MCF 10A (cell line): ENCODE measurements at regions not wholly inside any gene's neighbourhood (a gene's known extent, or its start where the extent isn't known, plus 50 kb on each side); places are given as distances from the start of the nearest gene placed in this dataset.

Experiments
- BruUV-seq: library from RNA; stranded (reverse); fragments of 400-500 nt; replicated peaks from 2 replicates; lab custom pipeline; 2021; lab: Mats Ljungman, UMichigan
- CTCF ChIA-PET: fragments of 300-600 bp; sonication (Branson Sonifier 250); formaldehyde crosslinking; extraction: SDS; loops from one replicate; lab custom pipeline; 2021; ENCODE audit warnings: antibody characterized with exemption, inconsistent platforms; lab: Yijun Ruan, JAX
- POLR2A ChIA-PET: fragments of 300-600, 350-650 bp; sonication (Branson Sonifier 250); formaldehyde crosslinking; extraction: SDS; loops from one replicate; lab custom pipeline; 2020; ENCODE audit warnings: antibody characterized with exemption, inconsistent platforms; lab: Yijun Ruan, JAX
- DNase-seq: peaks from one replicate; pipeline ENCODE4 v3.0.0-alpha.2; 2018; ENCODE audit not compliant: unreplicated experiment
- H3K27ac Mint-ChIP-seq: one replicate; pipeline ENCODE4 v1.8.0; 2022; ENCODE audit warnings: mild to moderate bottlenecking, low read depth, mixed read lengths; ENCODE audit not compliant: unreplicated experiment
- H3K27me3 Mint-ChIP-seq: one replicate; pipeline ENCODE4 v1.8.0; 2022; ENCODE audit warnings: mixed read lengths; ENCODE audit not compliant: insufficient read depth, unreplicated experiment
- H3K36me3 Mint-ChIP-seq: one replicate; pipeline ENCODE4 v1.8.0; 2022; ENCODE audit warnings: mild to moderate bottlenecking, moderate library complexity, mixed read lengths; ENCODE audit not compliant: insufficient read depth, unreplicated experiment
- H3K4me1 Mint-ChIP-seq: one replicate; pipeline ENCODE4 v1.8.0; 2022; ENCODE audit warnings: mixed read lengths; ENCODE audit not compliant: insufficient read depth, unreplicated experiment
- H3K4me3 Mint-ChIP-seq: one replicate; pipeline ENCODE4 v1.8.0; 2022; ENCODE audit warnings: mild to moderate bottlenecking, moderate library complexity, mixed read lengths; ENCODE audit not compliant: unreplicated experiment
- H3K9me3 Mint-ChIP-seq: one replicate; pipeline ENCODE4 v1.8.0; 2022; ENCODE audit warnings: mixed read lengths; ENCODE audit not compliant: unreplicated experiment
- CTCF ChIP-seq: fragments of 200-600 bp; IDR thresholded peaks from one replicate; pipeline ENCODE4 v1.8.0; 2022; ENCODE audit warnings: antibody characterized with exemption, mild to moderate bottlenecking; ENCODE audit not compliant: unreplicated experiment
- intact Hi-C: fragments of 100-400 bp; cut with micrococcal nuclease; formaldehyde crosslinking; loops from 2 replicates; pipeline ENCODE4 v1.14.1; 2022

DNA sequence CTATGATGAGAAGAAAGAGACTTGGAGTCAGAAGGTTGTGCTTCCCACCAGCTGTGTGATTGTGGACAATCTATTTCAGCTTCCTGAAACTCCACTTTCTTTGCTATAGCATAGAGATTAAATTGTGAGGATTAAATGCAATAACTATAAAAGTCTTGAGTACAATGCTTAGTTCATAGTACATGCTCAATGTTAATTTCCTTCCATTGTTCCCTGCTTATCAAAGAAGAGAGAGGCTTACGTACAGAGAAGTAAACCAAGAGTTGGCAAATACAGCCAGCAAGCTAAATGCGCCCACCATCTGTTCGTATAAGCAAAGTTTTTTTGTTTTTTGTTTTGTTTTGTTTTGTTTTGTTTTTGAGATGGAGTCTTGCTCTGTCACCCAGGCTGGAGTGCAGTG is 317.9 kb upstream of the NFIA start:
- TF ChIP-seq CTCF, result no peak
- POLR2A ChIA-PET, result interaction anchor here (1.5 kb wide), 1 partner anchor 483 kb away, joined by 3 read pairs; no protein-coding TSS in a partner anchor
- CTCF ChIA-PET, result interaction anchor here (0.6 to 7.8 kb wide), 25 partner anchors 9 to 1071 kb away, joined by 3 to 82 read pairs (median 4); no protein-coding TSS in a partner anchor
- intact Hi-C loops, result no loop called here
- H3K36me3 Mint-ChIP-seq, result no peaks in the 10 kb centered on the region
- BruUV-seq, result no TSS peak
- no peak overlapping the region for H3K4me3 Mint-ChIP-seq
- H3K27ac Mint-ChIP-seq, result no peak overlapping the region
- peaks cover 4% of the 10 kb centered on the region for H3K4me1 Mint-ChIP-seq
- peaks cover 23% of the 10 kb centered on the region for H3K27me3 Mint-ChIP-seq
- H3K9me3 Mint-ChIP-seq, result no peaks in the 10 kb centered on the region
- no peak for DNase-seq

DNA sequence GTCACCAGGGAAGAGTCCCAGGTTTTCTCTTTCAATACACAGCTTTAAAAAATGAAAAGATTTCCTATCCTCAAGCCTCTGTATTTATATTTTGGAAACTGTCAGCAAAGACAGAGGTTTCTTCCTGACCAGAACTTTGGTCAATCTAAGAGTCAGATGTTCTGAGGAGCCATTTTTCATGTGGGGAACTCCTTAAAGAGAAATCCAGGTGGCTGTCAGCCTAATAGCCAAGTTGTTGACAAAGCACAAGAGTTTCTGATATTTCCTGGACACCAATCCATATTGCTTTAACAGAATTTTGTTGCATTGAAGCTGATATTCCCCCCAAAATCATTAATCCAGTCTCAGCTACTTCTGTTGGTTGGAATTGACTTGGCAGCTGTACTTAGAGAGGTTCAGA is 318.6 kb upstream of the NFIA start:
- H3K4me3 Mint-ChIP-seq, result no peak overlapping the region
- peaks cover 4% of the 10 kb centered on the region for H3K4me1 Mint-ChIP-seq
- intact Hi-C loops, result no loop called here
- ChIA-PET POLR2A (no interaction called here), CTCF (interaction anchor here (0.6 to 7.8 kb wide), 10 partner anchors 8 to 795 kb away, joined by 3 to 82 read pairs (median 6); no protein-coding TSS in a partner anchor)
- H3K9me3 Mint-ChIP-seq, result no peaks in the 10 kb centered on the region
- H3K27me3 Mint-ChIP-seq, result peaks cover 23% of the 10 kb centered on the region
- H3K36me3 Mint-ChIP-seq, result no peaks in the 10 kb centered on the region
- TF ChIP-seq CTCF, result no peak
- DNase-seq, result no peak
- no TSS peak for BruUV-seq
- H3K27ac Mint-ChIP-seq, result no peak overlapping the region

DNA sequence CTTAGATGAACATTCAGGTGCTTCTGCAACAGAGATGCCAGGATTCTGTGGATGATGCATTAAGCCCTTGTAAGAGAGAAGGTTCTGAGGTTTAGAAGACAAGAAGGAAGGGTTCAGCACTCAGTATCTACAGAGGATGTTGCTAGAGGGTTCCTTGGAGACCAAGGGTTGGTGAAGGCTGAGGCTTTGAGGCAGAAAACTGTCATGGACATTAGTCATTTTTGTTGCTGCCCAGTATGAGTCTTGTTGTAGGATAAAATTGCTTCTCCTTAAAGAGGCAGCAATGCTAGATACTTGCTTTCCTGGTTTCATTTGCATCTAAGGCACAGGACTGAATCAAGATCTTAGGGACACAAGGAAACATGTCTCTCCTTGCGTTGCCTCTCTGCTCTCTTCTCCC is 319.4 kb upstream of the NFIA start:
- Mint-ChIP-seq H3K4me1 (peaks cover 4% of the 10 kb centered on the region), H3K4me3 (no peak overlapping the region), H3K36me3 (no peaks in the 10 kb centered on the region), H3K27ac (no peak overlapping the region), H3K27me3 (peaks cover 23% of the 10 kb centered on the region), H3K9me3 (no peaks in the 10 kb centered on the region)
- no peak for DNase-seq
- no TSS peak for BruUV-seq
- ChIA-PET CTCF (interaction anchor here (0.6 to 7.8 kb wide), 4 partner anchors 71 to 482 kb away, joined by 3 to 82 read pairs (median 6); no protein-coding TSS in a partner anchor), POLR2A (no interaction called here)
- intact Hi-C loops, result no loop called here
- no peak for TF ChIP-seq CTCF

GRCh38 chr1:60762176-60762575 is 320.2 kb upstream of the NFIA start:
- no peak overlapping the region for H3K4me3 Mint-ChIP-seq
- peaks cover 23% of the 10 kb centered on the region for H3K27me3 Mint-ChIP-seq
- ChIA-PET CTCF (interaction anchor here (0.8 kb wide), 1 partner anchor 786 kb away, joined by 3 read pairs; no protein-coding TSS in a partner anchor), POLR2A (no interaction called here)
- DNase-seq, result peak; percentile 64
- no peak overlapping the region for H3K27ac Mint-ChIP-seq
- intact Hi-C loops, result no loop called here
- no peaks in the 10 kb centered on the region for H3K36me3 Mint-ChIP-seq
- H3K4me1 Mint-ChIP-seq, result peaks cover 4% of the 10 kb centered on the region
- TF ChIP-seq CTCF, result no peak
- no peaks in the 10 kb centered on the region for H3K9me3 Mint-ChIP-seq
- BruUV-seq, result no TSS peak
